Mucosa of gallbladder (tissue), 1 donor: ENCODE measurements at regions not wholly inside any gene's neighbourhood (a gene's known extent, or its start where the extent isn't known, plus 50 kb on each side); places are given as distances from the start of the nearest gene placed in this dataset.

Experiments
- DNase-seq: peaks from one replicate; pipeline ENCODE4 v3.0.0-alpha.2; 2020; ENCODE audit warnings: low spot score
- donor health status: DM: no; HTN: no; CAD: no.

DNA sequence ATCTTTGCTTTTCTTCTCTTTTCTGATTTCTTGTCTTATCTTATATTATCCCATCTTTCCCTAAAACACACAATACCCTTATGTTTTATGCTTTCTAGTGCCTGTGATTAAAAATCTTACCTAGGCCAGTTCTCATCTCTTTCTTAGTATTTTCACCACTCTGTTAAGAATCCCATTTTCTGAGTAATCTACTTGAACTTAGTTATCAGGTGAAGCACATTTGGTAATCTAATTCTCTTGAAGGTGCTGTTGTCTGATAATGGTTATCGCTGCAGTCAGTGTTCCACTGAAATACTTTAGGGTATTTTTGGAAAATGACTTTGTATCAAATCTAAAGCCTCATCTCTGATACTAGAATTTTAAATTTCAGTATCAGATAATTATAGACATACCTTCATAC is 192.5 kb upstream of the MAN1A1 start:
- DNase-seq: no peak

DNA sequence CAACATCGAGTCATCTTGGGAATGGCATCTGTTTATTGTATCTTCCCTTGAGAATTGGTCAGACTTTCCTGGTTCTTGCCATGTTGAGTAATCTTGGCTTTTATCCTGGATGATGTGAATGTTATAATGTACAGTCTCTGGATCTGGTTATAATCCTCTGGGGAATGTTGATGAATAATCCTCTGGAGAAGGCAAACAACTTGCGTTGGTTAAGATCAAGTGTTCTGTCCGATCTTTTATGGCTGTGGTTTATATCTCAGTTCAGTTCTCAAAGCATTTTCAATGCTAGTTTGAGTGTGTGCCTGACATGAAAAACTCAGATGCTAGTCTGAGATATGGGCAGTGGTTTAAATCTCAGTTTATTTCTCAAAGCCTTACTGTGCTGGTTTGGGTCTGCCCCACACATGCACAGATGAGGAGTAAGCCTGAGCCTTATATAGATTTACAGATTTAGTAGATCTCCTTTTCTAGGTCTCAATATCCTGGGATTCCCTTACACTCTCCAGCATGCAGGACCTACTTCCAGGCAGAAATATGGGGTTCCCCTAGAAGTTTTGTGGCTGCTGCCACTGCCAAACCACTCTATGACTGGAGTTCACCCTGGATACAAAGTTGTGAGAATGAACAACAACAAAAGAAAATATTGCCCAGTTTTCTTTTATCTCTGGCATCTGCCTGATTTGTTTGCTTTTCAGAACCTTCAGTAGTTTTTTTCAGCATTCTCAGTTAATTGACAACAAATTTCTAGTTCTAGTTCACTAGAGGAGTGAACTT is 191.8 kb upstream of the MAN1A1 start:
- no peak for DNase-seq

DNA sequence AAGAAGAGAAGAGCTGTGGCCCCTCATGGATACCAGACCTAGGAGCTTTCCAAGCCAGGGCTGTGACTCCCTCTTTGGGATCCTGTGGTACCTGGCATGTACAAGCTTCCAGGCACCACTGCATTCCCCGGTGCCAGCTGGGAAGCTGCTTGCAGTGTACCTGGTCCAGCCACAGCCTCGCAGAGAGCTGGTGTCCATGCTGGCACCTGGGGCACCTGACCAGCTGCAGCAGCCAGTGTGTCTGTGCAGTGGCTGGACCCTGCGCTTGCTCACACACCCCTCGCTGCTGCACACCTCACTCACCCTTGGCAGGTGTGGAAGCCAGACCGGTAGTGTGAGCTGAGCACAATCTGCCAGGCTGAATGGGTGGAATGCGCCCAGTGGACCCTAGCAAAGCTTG is 190.9 kb upstream of the MAN1A1 start:
- no peak for DNase-seq

DNA sequence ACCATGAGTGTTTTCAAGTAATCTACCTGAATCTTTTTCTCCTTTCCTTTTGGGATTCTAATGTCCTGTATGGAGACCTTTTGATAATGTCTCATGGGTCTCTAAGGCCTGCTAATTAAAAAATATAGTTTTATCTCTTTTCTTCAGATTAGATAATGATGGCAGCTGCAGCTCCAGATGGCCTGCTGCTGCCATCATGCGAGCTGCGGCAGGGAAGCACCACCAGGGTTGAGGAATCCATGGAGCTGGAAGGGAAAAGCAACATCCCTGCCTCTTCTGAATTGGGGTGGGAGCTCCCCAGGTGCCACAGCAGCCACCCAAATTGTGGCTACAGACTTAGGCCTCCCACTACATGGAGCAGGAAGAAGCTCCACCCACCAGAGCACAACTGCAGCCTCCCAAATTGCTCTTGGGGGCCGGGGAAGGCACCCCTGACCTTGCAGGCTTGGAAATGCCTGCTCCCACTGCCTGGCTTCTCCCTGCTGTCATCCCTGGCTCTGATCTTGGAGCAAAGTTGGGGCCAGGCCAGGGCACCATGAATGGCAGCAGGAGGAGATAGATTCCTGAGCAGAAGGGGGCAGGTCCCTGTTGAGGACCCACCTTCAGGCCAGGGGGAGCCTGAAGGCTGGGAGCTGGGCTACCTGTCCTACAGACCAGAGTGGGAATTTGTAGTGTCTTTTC is 189.6 kb upstream of the MAN1A1 start:
- DNase-seq: no peak

DNA sequence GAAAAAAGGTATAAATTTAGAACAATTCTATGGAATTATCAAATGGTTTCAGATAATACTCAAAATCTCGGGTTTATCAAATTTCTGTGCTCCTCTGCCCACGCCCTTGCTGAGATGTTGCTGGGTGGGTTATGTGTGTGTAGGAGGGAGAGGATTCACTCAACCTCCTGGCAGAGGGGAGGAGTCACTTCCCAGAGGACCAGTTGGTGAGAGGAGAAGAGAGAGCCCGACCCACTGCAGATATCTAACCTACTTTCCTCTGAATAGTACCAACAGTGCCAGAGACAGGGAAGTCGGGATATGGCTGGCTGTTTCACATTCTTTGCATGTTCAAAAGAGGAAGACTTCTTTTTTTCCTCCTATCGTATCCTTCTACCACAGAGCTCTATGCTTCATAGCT is 187.1 kb upstream of the MAN1A1 start:
- no peak for DNase-seq

DNA sequence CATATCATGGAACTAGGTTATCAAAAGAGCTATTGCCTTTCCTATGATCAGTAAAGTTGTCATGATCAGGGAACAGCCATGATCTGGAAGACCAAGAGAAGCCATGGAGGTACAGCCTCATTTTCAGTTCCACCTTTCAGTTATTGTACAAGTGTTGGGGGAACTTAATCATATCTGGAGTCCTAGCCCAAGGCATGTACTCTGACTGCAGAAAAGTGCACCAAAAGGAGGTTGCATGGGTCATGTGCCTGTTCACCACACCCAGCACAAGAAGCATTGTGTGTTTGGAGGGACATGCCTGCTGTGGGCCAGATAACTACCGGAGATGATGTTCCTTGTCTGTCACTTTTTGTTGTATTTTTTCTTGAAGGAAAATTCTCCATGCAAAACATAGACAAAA is 185.8 kb upstream of the MAN1A1 start:
- no peak for DNase-seq

DNA sequence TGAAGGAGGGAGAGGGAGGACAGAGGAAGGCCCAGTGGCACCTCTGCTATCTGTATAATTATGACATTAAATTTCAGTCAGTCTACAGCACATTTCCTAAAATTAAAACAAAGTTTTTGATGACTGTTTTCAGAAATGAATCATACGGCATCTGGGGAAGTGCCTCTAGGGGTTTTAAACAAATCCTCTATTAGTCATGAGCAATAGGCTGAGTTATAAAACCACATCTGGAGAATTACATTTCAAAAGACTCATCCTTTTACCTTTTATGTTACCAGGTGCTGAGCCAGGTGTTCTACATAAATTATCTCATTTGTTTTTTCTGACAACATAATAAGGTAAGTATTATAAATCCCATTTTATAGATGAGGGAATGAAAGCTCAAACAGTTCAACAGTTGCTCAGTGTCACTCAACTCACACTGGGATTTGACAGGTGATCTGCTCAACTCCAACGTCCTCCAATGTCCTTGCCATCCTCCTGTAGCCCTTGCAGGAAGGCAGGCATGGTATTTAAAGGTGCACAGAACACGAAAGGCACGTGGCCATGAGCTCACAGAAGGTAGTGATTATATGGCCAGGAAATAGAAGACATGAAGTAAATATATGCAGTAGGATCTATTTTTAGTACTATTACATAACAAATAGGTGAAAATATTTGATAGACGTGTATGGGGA is 184.2 kb upstream of the MAN1A1 start:
- no peak for DNase-seq

DNA sequence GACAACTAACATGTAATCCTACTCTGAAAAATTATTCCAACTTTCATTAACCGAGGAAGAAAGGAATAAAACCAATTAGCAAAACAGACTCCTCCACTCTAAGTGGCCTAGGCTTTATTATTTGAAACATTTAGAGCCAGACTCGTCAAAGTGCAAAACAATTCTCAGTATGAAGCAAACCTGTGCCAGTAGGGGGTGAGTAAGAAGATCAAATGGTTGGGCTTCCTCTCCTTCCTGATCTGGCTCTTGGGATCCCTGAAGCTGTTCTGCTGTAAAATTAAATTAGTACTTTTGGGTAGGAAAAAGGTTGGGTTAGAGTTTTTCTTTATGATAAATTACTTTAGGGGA is 177.6 kb upstream of the MAN1A1 start:
- no peak for DNase-seq

DNA sequence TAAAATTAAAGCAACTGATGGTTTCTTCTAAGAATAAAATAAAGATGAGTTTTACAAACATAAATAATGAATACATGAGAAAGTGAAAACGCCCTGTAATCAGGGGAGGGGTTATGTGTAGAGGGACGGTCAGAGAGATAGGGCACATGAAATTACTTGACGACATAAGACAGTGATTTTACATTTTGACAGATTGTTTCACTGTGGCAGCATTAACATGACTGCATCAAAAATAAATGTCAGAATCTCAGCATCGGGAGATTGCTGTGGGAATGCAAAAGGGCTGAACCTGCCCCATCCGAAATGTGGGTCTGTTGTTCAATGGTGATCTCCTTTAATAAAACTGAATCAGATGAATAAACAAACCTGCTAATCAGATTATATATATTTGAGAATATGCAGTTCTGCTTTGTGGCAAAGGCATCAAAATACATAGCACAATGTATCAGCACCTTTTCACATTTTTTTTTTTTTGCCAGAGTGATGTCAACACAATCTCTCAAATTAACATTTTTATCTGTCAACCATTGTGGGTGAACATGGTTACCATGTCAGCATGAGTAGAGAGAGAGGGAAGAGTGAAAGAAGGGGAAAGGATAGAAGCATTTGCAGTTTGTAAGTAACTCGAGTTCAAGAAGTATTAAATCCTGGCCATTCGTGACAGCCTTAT is 177.1 kb upstream of the MAN1A1 start:
- DNase-seq: no peak

DNA sequence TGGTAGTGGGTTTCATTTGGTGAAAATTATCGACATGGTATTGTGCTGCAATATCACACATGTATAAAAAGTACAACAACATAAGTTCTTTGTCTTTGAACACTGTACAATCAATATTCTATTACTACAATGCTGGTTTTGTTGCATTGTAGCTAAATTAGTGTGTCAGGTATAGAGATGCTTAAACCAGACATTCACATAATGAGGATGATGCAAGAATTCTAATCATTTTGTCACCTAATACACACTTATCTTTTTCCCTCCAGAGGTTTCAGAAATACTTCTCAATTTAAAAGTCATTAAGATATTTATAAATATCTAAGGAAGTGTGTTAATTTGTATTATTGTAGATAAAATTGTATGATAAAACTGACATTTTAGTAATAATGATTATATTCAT is 174.8 kb upstream of the MAN1A1 start:
- DNase-seq: no peak

DNA sequence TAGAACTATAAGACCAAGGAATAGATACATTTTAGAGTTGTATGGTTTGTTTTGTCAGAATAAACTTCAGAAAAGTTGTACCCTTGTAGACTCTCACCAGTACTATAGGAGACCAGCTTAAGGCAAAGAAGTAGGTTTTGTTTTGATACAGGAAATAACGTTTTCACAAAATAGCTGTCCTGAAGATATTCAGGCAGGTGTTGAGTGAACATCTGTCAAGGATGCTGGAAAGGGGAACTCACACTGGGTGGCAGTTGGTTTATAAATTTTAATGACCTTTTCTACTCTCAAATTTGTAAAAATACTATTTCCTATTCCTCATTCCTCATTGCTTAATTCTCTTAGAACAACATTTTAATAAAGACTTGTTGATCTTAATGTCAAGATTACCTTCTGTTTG is 174.0 kb upstream of the MAN1A1 start:
- DNase-seq: no peak

DNA sequence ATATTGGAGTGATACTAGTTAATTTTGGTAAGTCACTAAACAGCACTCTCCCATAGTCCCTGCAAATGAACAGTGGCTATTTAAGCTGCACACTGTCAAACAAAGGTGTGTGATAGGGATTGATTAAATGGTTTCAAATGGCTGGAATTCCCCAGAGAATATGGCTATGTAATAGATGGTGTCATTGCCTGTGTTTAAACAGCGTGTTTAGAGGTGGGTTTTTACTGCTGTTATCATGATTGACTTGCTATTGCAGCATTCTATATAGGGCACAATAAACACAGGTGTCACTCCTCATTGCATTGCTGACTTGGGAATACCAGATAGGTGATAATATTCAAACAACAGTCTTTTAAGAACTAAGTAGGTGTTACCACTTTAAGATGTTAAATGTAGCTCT is 171.7 kb upstream of the MAN1A1 start:
- no peak for DNase-seq

DNA sequence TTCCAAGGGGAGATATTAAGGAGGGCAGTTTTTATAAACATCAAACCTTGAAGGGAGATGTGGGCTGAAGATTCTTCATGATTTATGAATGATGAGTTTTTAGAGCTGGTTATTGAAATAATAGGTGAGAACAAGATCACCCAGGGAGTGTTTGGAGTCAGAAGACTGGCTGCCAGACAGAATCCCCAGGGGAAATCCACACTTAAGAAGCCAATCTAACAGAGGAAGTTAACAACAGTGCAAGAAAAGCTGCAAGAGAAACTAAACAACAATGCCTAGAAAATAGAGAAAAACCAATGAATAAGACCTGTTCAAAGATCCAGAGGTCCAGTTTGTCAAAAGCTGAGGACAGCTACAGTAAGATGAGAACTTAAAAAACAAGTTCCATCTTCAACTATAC is 167.9 kb upstream of the MAN1A1 start:
- no peak for DNase-seq

DNA sequence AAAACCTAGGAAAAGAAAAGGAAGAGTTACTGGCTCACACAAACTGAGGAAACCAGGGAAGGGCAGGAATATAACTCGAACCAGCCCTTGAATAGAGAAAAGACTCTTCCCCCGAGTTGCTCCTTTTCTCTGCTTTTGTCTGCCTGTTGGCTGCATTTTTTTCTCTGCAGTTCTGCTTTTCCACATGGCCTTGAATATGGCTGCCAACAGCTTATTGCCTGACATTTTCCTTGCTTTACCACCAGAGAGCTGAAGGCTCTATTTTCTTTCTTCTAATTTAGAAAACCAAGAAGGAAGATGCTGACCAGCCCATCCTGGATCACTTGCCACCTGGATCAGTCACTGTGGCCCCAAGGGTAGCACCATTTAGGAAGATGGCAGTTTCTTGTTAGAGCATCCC is 164.8 kb upstream of the MAN1A1 start:
- DNase-seq: no peak

DNA sequence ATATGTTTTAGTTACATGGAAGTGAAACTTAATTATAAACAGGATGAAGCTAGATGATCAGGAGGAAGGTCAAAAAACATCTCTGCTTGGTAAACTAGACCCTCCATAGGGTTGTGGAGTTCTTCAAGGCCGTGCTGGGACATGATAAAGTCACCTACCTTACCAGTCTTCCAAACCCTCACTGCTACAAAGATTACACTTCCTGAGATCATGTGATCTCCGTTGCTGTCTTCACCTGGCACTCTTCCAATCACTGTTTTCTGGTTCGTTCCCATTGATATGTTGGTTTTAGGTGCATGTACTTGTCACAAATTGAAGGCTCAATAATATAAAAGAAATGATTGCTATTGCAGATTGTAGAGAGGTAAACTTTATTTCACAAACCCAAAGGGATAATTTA is 161.5 kb upstream of the MAN1A1 start:
- DNase-seq: no peak

DNA sequence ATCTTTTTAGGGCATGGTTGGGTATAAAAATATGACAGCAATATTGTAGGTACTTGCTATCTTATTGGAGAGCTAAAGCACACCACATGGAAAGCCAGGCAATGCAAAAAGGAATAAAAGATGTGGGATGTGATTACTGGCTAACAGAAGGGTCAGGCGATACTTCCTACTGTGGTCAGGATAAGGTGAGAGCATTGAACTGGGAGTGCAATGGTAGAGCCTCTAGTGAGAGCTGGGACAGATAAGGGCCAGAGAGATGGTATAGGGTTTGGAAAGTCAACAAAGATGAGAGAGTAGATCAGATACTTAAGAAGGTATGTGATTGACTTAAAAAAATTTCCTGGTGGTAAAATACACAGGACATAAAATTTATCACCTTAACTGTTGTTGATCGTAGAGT is 160.7 kb upstream of the MAN1A1 start:
- DNase-seq: no peak

DNA sequence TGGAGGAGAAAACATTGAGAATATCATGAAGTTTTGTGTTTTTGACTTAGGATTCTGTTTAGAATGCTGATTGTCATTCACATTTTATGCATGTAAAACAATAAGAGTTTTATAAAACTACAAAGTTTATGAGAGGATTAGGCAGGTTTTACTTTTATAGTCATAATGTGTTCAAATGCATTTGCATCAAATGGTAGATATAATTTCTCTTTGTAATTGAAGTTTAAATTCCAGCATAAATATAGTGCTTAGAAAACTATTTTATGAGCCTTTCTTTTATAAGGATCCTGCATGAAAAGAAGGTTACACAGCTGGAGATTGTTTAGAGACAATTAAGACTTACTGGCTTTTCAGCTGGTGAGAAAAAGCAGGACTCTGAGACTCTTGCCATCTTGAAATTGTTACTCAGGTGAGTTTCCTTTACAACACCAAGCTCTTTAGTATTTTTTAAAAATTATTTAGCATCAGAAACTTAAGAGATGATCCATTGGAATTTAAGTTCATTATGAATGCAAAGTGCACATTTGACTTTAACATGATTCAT is 157.1 kb upstream of the MAN1A1 start:
- DNase-seq: no peak

DNA sequence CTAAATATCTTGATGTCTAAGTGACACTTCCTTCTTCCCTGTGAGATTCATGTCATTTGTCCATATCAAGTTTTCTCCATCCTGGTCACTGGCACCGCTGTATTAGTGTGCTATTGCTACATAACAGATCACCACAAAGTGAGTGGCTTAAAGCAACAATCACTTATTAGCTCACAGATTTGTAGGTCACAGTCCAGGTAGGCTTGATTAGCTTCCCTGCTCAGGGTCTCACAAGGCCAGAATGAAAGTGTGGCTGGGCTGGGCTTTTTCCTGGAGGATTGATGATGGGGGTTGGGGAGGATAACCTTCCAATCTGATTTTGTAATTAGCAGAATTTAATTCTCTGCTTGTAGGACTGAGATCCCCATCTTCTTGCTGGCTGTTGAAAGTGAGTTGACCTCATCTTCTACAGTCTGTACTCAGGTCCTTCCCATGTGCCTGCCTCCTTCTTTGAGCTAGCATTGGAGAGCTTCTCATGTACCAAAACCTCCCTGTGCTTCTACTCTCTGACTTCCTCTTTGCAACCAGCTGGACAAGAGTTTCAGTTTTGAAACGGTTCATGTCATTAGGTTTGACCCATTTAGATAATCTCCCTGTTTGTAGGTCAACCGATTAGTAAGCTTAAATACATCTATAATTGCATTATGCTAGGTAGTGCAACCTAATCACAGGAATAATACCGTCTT is 152.4 kb upstream of the MAN1A1 start:
- no peak for DNase-seq

DNA sequence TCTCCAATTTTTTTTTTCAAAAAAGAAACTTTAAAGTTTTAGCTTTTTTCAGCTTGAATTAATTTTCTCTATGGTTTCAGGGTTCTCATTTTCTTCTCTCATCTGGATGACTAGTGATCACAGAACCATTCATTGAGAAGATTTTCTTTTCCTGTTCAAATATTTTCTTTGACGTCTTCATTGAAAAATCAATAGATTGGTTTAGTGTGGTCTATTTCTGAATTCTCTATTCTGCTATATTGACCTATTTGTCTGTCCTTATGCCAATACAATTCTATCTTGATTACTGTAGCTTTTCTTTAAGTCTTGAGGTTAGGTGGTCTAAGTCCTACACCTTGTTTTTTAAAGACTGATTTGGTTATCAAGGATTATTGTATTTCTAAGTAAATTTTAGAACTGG is 150.2 kb upstream of the MAN1A1 start:
- DNase-seq: no peak

DNA sequence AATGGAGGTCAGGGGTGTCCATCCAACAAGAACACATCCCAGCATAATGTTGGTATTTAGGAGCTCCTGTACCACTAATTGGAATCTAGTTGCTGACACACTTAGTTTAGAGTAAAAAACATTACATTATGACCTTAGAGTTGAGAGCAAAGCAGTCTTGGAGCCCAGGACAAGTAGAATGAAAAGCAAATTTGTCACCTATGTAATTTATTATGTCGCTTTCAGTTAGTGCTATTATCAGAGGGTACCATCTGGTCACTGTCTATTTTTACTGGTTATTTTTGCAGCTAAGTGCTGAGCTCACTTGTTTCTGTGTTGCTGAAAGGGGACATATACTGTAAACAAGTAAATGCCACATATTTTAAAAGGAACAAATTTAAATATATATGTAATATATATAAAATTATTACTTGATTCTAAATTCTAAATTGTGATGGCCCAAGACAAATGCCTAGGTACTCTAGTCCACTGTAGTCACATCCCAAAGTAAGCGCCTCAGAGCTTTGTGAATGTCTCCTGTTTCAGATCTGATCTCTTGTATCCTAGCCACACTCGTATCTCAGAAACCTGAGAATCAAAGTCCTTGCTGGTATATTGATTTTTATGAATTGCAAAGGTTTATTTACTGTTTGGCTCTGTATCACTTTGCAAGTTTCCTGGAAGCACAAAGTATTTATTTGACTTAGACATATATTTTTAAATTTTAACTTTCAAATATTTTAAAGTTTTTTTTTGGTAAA is 148.6 kb upstream of the MAN1A1 start:
- DNase-seq: no peak

DNA sequence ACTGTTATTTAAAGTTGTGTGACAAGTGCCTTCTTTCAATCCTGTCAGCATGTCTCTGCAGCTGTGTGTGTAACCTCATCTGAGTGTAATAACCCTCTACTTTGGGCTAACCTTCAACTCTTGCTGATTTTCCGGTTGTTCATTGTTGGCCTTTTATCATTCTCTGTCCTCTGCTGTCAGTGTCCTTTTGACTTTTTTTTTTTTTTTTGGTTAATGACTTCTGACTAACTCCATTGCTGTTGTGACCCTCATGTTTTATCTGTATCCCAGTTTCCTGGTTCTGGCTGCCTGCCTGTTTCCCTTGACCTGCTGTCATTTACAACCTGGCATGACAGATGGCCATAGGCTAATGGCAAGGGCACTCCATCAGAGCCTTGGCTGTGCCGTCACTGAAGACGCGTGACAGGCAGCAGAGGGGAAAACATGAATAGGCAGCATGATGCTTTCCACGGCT is 145.7 kb upstream of the MAN1A1 start:
- DNase-seq: peak; percentile 46
